Activated T-helper 1 cell treated with Interleukin-2 at 50 U/mL for 16 hours (primary cell): ENCODE measurements at regions not wholly inside any gene's neighbourhood (a gene's known extent, or its start where the extent isn't known, plus 50 kb on each side); places are given as distances from the start of the nearest gene placed in this dataset.
"Not testable (repeated sequence)": the region's sequence is repeated elsewhere in the genome, so short reads cannot be mapped to it uniquely, and the experiment has no call there.

Experiments
- DNase-seq: peaks from one replicate; pipeline ENCODE4 v3.0.0-alpha.2; 2020; ENCODE audit warnings: low read depth

DNA sequence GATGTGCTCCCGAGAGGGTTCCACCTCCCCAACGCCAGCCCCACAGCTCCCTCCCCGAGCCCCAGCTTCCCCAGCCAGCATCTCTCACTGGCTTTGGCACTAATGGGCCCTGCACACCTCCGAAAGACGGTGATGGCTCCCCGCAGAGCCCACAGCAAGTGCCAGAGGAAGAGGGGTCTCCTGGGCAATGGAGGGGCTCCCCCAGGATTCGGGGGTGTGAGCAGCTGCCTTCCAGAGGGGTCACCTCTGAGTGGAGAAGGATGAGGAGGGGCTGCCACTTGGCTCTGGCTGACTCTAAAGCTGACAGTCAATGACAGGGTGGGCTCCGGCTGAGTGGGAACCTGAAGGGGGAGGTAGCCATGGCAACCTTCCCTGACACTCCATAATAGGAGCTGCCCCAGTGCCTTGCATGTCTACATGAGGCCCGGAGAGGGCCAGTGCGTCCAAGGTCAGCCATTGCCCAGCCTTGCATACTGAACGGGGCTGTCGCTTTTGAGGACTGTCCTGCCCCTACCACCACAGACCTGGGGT lies 98.6 kb upstream of the SYT13 start:
- no peak for DNase-seq

DNA sequence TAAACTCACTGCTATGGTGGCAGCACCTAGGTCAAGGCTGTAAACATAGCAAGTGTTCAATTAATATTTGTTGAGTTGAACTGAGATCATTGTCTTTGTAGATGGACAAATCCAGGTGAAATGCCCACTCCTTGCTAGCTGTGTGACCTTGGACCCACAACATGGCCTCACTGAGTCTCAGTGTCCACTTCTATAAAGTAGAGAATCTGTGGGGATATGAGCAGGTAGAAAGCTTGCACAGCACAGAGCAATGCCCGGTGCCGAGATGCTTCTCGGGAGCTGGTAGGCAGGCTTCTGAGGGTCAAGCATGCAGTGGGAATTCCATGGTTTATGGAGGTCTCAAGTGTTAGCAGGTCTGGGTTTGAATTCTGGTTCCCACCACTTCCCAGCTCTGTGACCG lies 97.9 kb upstream of the SYT13 start:
- DNase-seq, result no peak

DNA sequence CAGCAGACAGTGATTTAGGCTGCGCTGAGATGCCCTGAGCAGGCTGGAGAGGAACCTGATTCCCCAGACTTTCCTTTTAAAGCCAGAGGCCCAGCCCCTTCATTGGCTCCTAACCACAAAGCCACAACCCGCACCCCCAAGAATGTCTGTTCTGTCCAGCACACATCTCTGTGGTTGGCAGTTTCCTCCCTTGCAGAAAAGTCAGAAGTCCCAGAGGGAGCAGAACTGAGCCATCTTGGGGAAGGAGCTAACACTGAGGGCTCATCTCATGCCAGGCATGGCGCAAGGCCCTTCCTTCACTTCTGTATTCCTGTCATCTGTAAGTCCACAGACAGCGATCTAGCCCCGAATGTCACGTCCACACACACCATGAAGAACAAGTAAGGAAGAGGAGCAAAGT lies 97.1 kb upstream of the SYT13 start:
- DNase-seq, result no peak

DNA sequence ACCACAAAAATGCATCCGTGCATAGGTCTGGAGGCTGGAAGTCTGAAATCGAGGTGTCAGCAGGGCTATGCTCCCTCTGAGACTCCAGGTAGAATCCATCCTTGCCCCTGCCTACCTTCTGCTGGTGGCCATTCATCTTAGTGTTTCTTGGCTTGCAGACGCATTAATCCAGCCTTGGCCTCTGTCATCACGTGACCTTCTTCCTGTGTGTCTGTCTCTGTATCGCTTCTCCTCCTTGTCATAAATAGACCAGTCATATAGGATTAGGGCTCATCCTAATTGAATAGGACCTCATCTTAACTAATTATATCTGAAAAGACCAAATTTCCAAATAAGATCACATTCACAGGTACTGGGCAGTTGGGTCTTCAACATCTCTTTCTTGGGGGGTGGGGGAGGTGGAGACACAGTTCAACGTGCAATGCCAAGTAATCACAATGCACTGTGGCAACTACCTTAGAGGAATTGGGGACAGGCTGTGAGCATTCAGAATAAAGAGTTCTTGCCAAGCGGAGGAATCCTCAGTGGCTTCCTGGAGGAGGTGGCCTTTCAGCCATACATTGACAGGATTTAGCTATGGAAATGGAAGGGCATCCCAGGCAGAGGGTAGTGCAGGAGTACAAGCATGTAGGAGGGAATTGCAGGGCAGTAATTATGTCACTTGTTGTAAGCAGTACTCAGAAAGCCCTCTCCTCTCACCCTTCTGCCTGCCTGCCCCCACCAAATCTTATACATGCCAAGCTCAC lies 96.2 kb upstream of the SYT13 start:
- DNase-seq, result no peak

DNA sequence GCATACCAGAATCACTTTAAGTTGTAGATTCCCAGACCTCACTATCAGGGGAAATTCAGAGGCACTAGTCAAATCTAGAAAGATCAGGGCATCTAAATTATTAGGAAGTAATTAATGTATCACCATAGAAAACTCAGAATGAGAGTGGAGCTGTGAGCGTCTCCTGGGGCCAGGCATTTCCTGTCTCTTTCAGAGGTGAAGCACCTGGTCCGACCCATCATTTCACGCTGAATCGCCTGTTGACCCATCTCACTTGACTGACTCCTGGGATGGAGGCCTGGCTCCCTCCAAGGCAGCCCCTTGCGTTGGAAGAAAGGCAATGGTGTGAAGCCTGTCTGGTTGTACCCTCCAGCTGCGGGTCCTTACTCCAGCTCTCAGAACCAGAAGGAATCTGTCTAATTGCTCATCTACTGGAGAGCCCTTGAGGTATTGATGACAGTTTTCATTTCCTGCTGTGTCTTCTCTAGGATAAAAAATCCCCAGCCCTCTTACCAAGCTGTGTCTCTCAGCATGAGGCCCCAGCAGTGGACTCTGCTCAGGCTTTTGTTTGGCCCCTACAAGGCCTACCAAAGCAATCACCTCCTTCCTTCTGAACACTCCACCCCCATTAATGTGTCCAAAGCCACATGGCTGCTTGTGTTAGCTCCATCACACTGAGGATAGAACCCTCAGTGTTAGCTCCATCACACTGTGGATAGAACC lies 93.2 kb upstream of the SYT13 start:
- DNase-seq, result no peak

DNA sequence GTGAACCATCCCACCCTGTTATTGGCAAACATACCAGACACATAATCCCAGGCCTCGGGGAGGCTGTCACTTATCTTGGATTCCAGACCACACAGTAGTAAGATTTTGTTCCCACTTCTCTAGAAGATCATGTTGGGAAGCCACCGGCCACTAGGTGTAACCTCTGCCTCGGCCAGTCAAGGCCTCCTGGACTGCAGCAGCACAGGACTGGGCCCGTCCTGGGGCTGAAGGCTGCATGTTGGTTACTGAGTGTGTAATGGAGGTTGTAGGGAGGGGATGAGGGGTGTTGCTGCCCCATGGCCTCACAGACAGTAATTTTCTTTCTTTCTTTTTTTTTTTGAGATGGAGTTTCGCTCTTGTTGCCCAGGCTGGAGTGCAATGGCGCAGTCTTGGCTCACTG lies 92.4 kb upstream of the SYT13 start:
- DNase-seq, result no peak

DNA sequence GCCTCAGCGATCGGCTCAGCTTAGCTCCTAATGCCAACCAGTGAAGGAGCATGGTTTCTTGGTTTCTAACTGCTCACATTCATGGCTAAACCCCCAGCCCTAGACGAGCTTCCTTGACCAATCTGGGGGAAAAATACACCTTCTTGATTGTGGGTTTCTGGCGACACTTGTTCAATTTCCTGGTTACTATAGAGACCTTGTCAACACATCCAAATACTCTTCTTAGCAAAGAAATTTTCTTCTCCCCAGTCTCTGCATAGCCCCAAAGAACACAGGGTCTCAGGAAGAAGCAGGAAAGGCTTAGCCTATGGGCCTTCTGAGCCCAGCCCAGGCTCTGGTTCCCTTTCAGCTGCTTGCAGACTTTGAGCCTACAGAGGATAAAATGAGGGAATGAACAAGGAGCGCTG lies 88.5 kb upstream of the SYT13 start:
- no peak for DNase-seq

DNA sequence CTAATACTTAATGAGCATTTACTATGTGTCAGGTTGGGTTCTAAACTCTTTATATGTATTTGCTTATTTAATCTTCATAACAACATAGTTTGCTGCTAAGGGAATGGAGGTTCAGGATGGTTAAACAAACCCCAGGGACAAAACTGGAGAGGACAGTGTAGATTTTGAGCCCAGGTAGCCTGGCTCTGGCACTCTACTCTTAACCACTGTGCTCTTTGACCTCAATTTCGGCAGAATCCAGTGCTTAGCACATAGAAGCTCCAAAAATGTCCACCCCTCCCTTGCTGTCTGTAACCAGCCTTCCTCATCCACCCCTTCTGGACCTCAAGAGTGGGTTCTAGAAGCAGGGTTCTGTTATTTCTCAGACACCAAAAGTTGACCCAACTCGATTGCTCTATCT lies 88.0 kb upstream of the SYT13 start:
- no peak for DNase-seq

DNA sequence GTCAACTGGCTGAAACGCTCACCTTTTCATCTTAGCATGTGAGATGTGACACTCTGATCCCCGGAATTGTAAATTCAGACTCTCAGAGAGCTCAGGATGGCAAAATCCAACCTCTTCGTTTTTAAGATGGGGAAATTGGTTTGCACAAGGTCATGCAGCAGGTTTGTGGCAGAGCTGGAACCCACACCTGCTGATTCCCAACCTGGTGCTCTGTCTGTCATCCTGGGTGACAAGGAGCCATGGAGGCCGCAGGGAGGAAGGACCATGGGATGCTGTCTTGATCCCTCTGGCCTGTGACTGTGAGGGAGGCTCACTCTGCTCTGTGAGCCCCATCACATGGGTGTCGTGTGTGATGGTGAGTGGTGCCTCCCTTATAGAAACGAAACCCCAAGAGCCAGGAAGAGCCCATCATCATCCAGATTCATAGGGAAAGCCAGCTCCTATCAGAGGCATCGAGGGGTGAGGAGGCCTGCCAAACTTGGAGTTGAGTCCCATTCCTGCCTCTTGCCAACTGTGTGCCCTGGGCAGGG lies 87.4 kb upstream of the SYT13 start:
- no peak for DNase-seq

DNA sequence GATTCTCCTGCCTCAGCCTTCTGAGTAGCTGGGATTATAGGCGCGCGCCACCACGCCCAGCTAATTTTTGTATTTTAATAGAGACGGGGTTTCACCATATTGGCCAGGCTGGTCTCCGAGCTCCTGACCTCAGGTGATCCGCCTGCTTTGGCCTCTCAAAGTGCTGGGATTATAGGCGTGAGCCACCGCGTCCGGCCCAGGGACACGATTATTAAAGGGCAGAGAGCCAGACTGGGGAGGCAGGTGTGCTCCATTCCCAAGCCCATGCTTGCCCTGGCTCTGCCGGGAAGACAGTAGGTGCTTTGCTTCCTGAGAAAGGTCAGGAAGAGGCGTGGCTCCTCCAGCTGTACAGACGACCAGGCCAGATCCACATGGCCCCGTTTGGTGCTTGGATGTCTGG lies 86.3 kb upstream of the SYT13 start:
- DNase-seq, result not testable (repeated sequence)

DNA sequence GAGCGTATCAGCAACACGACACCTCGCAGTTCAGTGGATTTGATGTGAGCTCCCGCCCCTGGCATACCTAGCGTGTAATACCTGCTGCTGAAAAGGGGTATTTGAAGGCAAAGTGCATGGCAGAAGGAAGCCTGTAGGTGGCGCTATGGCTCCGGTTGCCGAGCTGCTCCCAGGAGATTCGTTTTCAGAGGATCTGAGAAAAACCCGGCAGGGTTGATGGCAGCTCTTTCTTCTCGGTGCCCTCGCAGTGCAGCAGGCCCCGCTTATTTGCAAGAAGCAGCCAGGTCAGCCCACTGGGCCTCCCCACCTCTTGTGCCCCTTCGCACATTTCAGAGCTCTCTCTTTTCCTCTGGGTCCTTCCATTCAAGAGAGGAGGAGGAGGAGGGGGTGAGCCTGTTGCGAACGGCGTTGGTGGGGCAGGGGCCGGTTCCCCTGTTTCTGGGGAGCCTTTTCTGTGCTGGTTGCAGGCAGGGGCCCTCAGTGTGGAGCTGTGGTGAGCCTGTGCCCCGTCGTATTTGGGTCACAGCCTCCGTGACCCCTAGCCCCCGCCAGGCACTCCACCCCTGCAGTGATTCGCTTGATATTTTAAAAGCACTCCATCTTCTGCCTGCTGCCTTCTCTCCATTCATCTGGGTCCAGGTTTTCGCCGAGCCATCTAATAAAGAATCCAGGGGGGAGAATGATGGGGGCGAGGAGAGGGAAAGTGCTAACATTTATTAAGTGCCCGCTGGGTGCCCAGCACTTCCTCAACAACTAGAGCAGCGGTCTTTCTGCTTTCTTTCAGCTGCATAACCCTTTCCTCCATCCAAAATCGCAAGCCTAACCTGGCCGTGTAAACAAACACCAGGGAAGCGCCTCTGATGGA lies 85.3 kb upstream of the SYT13 start:
- peak; percentile 24 for DNase-seq

DNA sequence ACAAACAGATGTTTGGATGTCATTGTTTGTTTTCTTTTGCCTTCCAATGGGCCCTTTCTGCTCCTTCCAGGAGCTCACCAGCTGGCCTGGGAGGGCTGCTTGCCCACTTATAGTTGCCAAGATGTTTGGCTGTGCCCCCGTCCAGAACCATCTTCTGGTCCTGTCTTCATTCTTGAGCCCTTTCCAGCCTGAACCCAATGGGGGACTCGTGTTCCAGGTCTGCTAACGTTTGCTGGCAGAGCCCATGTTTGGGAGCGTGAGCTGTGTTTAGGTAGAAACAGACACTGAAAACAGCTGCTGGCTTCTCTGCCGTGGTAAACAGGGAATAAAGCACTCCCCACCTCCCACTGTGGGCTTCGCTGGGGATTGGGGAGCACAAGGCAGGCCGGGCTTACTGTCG lies 83.2 kb upstream of the SYT13 start:
- DNase-seq, result no peak

DNA sequence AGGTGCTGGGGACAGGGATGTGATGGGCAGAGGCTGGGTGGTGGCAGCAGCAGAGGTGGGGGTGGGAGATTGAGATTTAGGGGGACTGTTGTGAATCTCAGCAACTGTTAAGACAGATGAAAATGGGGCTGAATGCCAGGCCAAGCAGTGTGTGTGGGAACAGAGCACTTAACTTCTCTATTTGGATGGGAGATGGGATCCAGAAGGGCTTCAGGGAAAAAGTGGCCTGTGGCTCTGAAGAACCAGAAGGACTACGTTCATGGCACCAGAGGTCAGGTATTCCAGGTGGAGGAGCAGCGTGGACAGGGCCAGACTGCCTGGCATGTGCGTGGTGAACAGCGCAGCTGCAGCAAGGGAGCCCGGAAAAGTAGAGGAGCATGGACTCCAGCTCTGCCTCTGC lies 82.6 kb upstream of the SYT13 start:
- DNase-seq, result no peak

DNA sequence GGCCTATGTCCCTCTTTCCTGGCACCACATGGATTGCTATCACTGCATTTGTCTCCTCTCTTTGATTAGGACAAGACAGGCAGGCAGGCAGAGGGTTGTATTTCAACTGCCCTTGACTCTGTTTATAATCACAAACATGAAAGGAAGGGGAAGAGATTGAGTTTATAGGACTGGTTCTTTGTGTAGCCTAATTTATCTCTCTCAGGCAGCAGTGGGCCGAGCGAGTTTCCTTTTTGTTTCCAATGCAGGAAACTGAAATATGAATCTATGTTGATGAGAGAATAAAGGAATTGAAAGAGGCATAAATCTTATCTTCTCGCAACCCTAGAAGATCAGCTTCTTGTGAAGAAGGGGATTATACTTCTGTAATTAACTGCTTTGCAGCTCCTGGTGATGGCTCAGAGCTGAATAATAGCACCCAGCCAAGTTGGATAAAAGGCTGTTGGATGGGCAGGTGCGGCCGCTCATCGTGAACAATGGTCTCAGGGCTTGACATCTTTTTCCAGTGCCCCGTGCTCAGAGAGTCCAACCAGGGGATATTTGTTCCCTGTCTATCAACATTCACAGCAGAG lies 80.6 kb upstream of the SYT13 start:
- DNase-seq, result no peak

DNA sequence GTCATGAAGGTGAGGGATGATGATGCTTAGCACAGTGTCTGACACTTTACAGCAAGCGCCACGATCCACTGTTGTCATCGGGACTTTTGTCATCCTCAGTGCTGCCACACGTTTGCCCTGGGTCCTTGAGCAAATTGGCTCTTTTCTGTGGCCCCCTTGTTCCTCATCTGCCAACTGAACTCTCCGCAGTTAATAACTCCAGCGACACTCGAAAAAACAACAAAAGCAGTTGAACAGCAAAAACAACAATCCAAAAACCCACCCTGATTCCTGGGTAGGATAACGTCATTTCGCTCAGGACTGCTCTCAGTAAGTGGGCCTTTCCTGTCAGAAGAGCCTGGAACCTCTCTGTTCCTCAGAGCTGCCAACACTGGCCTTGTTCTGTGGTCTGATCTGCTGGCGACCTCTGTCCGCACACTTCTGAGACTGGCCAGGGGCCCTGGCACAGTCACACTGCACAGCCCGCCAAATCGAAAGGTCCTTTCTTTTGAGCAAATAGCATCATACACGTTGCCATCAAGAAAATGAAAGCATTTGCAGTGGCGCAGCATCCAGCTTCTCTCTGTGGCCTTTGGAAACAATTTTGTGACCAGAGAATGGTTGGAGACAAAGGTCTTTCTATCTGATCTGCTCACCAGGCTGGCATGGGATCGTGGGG lies 79.9 kb upstream of the SYT13 start:
- no peak for DNase-seq

DNA sequence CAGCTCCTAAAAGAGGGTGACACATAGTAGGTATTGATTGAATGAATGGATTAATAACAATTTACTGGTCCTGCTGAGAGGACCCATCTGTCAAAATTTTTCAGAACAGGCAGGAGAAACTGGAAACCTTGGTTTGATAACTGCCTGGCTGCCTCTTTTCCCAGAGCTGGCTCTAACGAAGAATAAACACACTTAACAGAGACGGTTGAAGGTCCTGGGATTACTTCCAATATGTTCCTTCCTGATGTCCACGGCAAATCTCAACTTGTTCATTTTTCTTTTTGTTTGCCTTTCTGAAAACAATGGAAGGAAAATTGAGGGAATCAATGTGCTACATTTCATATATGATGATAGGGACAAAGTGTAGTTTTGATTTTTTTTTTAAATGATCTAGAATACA lies 76.5 kb upstream of the SYT13 start:
- no peak for DNase-seq

DNA sequence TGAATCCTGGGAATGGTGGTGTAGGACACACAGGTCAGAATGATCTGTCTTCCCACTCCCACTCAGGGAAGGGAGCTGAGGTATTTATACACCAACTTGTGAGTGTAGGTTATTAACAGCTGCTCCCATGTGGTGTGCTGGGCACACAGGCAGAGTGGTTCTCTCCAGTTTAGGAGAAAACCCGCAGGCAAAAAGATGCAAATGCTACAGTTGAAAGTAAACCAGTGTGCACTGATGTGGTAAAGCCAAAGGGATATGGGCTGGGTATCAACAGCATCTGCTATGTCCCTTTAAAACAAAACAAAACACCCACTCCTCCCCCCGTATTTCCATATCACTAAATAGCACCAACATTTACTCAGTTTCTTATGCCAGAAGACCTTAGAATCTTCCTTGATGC lies 75.4 kb upstream of the SYT13 start:
- DNase-seq, result no peak

DNA sequence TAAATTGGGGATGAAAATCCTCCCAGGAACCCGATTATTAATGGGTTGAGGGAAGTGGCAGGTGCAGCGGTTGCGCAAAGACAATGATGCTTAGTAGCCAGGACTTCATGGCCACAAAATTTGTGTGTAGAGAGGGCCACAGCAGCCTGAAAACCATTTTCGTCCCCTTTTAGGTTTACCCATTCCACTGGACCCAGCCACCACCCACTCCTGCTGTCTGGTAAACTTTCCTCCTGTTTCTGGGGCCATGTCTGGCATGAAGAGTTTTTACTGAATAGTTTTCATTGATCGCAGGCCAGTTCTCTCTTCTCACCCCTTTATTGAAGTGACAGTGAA lies 69.5 kb upstream of the SYT13 start:
- no peak for DNase-seq

DNA sequence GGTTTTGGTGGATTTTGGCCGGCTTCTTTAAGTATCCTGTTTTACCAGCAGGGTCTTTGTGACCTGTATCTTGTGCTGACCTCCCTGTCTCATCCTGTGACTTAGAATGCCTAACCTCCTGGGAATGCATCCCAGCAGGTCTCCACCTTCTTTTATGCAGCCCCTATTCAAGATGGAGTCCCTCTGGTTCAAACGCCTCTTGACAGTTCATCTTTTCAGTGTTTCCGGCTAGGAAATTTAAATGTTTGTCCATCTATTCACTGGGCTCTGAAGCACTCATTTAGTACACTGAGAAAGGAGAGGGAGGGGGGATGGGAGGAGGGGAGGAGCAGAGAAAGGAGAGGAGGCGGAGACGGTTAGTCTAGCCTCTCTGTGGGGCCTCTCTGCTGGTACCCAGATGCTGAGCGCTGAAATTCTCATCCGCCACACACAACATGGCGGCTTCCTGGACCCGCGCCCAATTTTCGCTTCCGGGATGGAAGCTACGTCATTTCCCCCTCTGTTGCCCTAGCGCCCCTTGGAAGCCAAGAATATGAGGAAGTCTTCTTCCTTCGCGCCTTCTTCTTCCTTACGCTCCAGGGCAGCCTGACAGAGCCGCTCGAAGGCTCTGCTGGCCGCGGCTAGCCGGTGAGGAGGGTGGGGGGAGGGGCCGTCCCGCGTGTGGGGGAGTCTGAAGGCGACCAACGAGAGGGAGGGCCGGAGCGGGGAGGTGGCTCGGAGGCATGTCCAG lies 69.0 kb upstream of the SYT13 start:
- DNase-seq, result peak; percentile 80

DNA sequence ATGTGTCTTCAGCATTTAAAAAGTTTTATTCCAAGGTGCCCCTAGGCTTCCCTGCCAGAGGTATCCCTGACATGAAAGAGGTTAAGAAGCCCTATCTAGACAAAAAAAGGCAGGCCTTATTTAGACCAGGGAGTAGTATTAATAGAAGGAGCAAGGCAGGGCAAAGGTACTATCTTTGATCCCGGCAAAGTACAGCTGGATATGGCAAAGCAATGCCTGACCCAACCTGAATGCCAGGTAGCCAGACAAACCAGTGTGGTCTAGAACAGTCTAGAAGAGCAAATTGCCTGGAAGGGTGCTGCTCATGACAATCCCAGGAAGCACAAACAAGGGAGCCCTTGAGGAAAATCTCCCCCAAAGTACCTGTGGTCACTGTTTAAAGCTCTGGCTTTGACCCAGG lies 62.6 kb upstream of the SYT13 start:
- DNase-seq, result no peak
